Fibroblast of lung (primary cell): ENCODE measurements at regions not wholly inside any gene's neighbourhood (a gene's known extent, or its start where the extent isn't known, plus 50 kb on each side); places are given as distances from the start of the nearest gene placed in this dataset.

Source experiments
- EZH2 ChIP-seq: IDR thresholded peaks from 2 replicates; pipeline ENCODE4 v1.5.1; 2012; ENCODE audit warnings: low read length, control low read depth, mild to moderate bottlenecking; ENCODE audit errors: missing control alignments
- TF ChIP-seq, protein P1 (sequence below), 2 donors: IDR thresholded peaks in 1 of 2; conservative IDR thresholded peaks in 1 of 2; 1 replicate in 1 of 2; 2 replicates in 1 of 2; pipeline ENCODE4 v1.5.1; 2011 to 2012; ENCODE audit warnings: low read length in 2 of 2, control low read depth in 1 of 2, inconsistent platforms in 1 of 2, low read depth in 1 of 2, mild to moderate bottlenecking in 1 of 2

DNA sequence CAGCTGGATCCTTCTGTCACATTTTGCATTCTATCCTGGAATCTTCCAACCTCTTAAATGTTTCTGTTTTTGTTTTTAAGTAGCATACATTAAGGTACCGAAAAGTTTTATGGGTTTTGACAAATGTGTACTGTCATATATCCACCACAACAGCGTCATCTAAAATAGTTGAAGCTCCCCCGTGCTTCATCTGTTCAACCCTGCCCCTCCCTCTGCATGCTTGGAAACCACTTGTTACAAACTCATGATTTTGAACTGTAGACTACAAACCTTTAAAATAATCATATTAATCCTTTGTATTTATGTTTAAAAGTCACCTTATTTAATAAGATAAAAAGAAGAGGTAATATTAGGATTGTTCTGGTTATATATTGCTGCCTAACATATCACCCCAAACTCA is 182.8 kb upstream of the SMIM30 start:
- TF ChIP-seq, protein P1, sequence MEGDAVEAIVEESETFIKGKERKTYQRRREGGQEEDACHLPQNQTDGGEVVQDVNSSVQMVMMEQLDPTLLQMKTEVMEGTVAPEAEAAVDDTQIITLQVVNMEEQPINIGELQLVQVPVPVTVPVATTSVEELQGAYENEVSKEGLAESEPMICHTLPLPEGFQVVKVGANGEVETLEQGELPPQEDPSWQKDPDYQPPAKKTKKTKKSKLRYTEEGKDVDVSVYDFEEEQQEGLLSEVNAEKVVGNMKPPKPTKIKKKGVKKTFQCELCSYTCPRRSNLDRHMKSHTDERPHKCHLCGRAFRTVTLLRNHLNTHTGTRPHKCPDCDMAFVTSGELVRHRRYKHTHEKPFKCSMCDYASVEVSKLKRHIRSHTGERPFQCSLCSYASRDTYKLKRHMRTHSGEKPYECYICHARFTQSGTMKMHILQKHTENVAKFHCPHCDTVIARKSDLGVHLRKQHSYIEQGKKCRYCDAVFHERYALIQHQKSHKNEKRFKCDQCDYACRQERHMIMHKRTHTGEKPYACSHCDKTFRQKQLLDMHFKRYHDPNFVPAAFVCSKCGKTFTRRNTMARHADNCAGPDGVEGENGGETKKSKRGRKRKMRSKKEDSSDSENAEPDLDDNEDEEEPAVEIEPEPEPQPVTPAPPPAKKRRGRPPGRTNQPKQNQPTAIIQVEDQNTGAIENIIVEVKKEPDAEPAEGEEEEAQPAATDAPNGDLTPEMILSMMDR (conservative IDR thresholded peaks at IDR 0.05 in 1 of 2, IDR thresholded peaks at IDR 0.05 in 1 of 2; ENCODE audit: low read depth in 1 of 2, low read length in 2 of 2): no peak
- no peak for TF ChIP-seq EZH2
